Left lung (tissue), 4 donors: ENCODE measurements at regions not wholly inside any gene's neighbourhood (a gene's known extent, or its start where the extent isn't known, plus 50 kb on each side); places are given as distances from the start of the nearest gene placed in this dataset.
"Not testable (repeated sequence)": the region's sequence is repeated elsewhere in the genome, so short reads cannot be mapped to it uniquely, and the experiment has no call there.

Experiments
- ATAC-seq: fragments of 200-7000 bp; cut with Tn5 transposase; one replicate; pipeline ENCODE4 v1.9.1; 2020; ENCODE audit warnings: moderate library complexity
- DNase-seq, 4 donors: peaks; one replicate each; pipeline ENCODE4 v3.0.0-alpha.2; 2013 to 2020
- H3K27ac ChIP-seq, 2 donors: fragments of 200-600 bp; sonication (generic) in 1 of 2; one replicate each; pipeline versions ENCODE4 v1.5.0 to v1.8.0; 2020 to 2021
- H3K27me3 ChIP-seq, 2 donors: fragments of 200-600 bp; sonication (generic) in 1 of 2; one replicate each; pipeline versions ENCODE4 v1.5.0 to v1.8.0; 2020 to 2021
- H3K36me3 ChIP-seq, 2 donors: fragments of 200-600 bp; sonication (generic) in 1 of 2; one replicate each; pipeline versions ENCODE4 v1.5.0 to v1.8.0; 2020 to 2021
- H3K4me1 ChIP-seq, 2 donors: fragments of 200-600 bp; one replicate each; pipeline ENCODE4 v1.8.0; 2021
- H3K4me3 ChIP-seq, 2 donors: fragments of 200-600 bp; sonication (generic) in 1 of 2; one replicate each; pipeline versions ENCODE4 v1.5.0 to v1.8.0; 2020 to 2021; ENCODE audit warnings: mild to moderate bottlenecking in 1 of 2
- H3K9me3 ChIP-seq, 2 donors: fragments of 200-600 bp; sonication (generic) in 1 of 2; one replicate each; pipeline versions ENCODE4 v1.5.0 to v1.8.0; 2020 to 2021
- intact Hi-C, 2 donors: fragments of 100-400 bp; cut with DNase I; formaldehyde crosslinking; loops; one replicate each; pipeline versions ENCODE4 v1.11.2 to v1.14.2; 2022
- TF ChIP-seq, protein P1 (sequence below), 2 donors: fragments of 200-600 bp; sonication (generic) in 1 of 2; IDR thresholded peaks; one replicate each; pipeline versions ENCODE4 v1.5.0 to v1.8.0; 2021; ENCODE audit warnings: antibody characterized with exemption in 2 of 2
- donor health status: DM: no; HTN: yes; CAD: no.
- donor health status: DM: no; HTN: no; CAD: no.

DNA sequence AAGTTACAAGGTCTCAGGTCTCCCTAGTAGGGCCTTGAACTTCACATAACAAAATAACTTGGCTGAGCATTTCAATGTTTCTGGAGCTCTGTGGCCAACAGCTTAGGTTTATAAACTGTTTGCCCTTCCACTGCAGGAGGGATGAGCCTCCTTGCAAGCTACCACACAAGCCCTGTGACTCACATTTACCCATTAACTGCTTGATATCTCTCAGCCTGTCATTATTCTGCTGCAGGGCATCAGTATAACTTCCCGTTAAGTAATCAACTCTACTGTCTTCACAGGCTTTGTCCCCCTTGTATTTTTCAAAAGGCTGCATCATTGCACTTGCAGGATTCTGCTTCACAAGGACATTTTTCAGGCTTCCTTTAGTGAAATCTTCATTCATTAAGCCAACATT lies 151.7 kb upstream of the CXCL13 start:
- intact Hi-C loops, result no loop called here
- Histone ChIP-seq H3K9me3 (no peaks in the 10 kb centered on the region), H3K4me1 (no peaks in the 10 kb centered on the region), H3K36me3 (no peaks in the 10 kb centered on the region), H3K27me3 (no peaks in the 10 kb centered on the region), H3K4me3 (no peak overlapping the region), H3K27ac (no peak overlapping the region)
- TF ChIP-seq, protein P1, sequence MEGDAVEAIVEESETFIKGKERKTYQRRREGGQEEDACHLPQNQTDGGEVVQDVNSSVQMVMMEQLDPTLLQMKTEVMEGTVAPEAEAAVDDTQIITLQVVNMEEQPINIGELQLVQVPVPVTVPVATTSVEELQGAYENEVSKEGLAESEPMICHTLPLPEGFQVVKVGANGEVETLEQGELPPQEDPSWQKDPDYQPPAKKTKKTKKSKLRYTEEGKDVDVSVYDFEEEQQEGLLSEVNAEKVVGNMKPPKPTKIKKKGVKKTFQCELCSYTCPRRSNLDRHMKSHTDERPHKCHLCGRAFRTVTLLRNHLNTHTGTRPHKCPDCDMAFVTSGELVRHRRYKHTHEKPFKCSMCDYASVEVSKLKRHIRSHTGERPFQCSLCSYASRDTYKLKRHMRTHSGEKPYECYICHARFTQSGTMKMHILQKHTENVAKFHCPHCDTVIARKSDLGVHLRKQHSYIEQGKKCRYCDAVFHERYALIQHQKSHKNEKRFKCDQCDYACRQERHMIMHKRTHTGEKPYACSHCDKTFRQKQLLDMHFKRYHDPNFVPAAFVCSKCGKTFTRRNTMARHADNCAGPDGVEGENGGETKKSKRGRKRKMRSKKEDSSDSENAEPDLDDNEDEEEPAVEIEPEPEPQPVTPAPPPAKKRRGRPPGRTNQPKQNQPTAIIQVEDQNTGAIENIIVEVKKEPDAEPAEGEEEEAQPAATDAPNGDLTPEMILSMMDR (IDR thresholded peaks at IDR 0.05), result no peak
- no peak for ATAC-seq
- DNase-seq, result no peak

DNA sequence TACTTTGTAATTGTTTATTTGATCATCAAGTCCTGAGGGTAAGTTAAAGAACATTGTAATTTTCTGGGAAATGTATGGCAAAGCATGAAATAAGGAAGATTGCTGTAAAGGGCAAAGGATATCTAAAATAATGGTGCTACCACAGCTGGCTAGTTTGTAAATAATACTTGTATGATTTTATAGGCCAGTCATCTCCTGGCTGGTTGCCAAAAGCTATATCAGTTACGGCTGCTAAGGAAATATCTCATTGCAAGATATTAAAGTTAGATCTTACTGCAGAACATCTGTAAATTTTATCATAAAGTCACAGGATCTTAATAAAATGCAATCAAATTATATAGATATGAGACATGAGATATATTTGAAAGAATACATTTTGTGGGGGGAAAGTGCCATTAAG lies 150.8 kb upstream of the CXCL13 start:
- ATAC-seq (no peak), DNase-seq (no peak)
- no peaks in the 10 kb centered on the region for H3K4me1 ChIP-seq
- H3K27ac ChIP-seq, result no peak overlapping the region
- intact Hi-C loops, result no loop called here
- no peaks in the 10 kb centered on the region for H3K27me3 ChIP-seq
- H3K4me3 ChIP-seq, result no peak overlapping the region
- TF ChIP-seq, protein P1 (IDR thresholded peaks at IDR 0.05), result no peak
- H3K36me3 ChIP-seq, result no peaks in the 10 kb centered on the region
- no peaks in the 10 kb centered on the region for H3K9me3 ChIP-seq

DNA sequence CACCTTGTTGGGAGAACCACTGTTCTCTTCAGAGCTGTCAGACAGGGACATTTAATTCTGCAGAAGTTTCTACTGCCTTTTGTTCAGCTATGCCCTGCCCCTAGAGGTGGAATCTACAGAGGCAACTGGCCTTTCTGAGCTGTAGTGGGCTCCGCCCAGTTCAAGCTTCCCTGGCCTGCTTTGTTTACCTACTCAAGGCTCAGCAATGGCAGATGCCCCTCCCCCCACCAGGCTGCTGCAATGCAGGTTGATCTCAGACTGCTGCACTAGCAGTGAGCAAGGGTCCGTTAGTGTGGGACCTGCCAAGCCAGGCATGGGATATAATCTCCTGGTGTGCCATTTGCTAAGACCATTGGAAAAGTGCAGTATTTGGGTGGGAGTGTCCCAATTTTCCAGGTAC lies 141.5 kb upstream of the CXCL13 start:
- ATAC-seq, intact Hi-C loops: not testable (repeated sequence)

DNA sequence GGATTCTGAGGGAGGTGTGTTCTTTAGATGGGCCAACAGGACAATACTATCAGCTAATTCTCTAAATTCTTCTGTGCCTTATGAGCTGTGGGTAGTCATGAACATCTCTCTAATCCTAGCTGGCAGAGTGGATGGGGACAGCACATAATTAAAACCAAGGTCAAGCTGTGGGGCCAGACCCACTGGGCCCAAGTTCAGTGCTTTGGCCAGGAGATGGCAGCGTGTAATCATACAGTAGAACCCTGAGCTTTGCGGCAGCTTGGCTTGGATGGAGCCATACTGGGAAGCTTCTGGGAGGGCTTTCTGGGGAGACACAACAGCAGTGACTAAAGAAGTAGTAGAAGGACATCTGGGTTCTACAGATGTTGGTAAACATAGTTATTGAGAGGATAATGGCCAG lies 140.3 kb upstream of the CXCL13 start:
- intact Hi-C loops, result no loop called here
- Histone ChIP-seq H3K27me3 (no peaks in the 10 kb centered on the region), H3K36me3 (no peaks in the 10 kb centered on the region), H3K4me1 (no peaks in the 10 kb centered on the region), H3K9me3 (no peaks in the 10 kb centered on the region), H3K4me3 (no peak overlapping the region), H3K27ac (no peak overlapping the region)
- DNase-seq (no peak), ATAC-seq (peak; percentile 86)
- TF ChIP-seq, protein P1 (IDR thresholded peaks at IDR 0.05), result peak; percentile 44 to 46

More for the DNA sequence above, 141.5 kb upstream of the CXCL13 start:
- not testable (repeated sequence) for H3K9me3 ChIP-seq, H3K4me1 ChIP-seq, H3K36me3 ChIP-seq, H3K27me3 ChIP-seq, H3K4me3 ChIP-seq, DNase-seq, H3K27ac ChIP-seq

DNA sequence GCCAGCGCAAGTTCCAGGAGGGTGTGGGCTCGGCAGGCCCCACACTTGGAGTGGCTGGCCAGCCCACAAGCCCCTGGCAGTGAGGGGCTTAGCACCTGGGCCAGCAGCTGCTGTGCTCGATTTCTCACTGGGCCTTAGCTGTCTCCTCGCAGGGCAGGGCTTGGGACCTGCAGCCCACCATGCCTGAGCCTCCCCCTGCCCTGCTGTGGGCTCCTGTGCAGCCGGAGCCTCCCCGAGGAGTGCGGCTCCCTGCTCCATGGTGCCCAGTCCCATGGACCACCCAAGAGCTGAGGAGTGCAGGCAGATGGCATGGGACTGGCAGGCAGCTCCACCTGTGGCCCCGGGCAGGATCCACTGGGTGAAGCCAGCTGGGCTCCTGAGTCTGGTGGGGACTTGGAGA lies 139.2 kb upstream of the CXCL13 start:
- TF ChIP-seq, protein P1 (IDR thresholded peaks at IDR 0.05), result no peak
- intact Hi-C loops, result no loop called here
- H3K27ac ChIP-seq, result no peak overlapping the region

DNA sequence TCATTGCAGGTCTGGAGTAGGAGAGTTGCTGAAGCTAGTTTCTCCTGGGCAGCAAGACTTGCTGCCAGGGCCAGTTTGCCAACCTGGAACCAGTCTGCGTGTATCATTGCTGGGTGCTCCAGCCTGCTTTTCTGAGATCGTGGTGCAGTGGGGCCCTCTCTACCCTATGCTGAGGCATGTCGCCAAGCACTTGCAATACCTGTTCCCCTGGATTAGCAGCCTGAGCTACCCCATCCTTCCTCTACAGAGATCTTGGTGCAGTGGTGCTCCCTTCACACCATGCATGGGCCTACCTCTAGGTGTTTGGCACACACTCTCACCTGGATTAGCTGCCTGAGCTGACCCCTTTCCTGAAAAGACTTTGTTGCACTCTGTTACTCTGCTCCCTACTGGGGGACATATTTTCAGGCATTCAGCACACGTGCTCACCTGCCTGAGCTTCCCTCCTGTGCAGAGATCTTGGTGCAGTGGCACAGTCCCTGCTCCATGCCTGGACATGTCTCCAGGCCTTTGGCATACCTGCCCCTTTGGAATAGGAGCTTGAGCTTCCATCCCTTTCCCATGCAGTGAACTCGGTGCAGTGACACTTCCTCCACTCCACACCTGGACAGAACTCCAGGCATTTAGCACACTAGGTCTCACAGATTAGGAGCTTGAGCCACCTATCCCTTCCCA lies 133.7 kb upstream of the CXCL13 start:
- DNase-seq, result no peak
- Histone ChIP-seq H3K4me3 (no peak overlapping the region), H3K4me1 (no peaks in the 10 kb centered on the region), H3K27ac (no peak overlapping the region), H3K36me3 (no peaks in the 10 kb centered on the region), H3K9me3 (no peaks in the 10 kb centered on the region), H3K27me3 (no peaks in the 10 kb centered on the region)
- intact Hi-C loops, result loop anchor here in 1 of 2 donors (10.0 kb wide), 1 partner anchor 123 kb away; no protein-coding TSS in a partner anchor
- TF ChIP-seq, protein P1 (IDR thresholded peaks at IDR 0.05), result no peak
- no peak for ATAC-seq

More for the DNA sequence above, 139.2 kb upstream of the CXCL13 start:
- ATAC-seq, result no peak
- no peaks in the 10 kb centered on the region for H3K4me1 ChIP-seq
- no peak overlapping the region for H3K4me3 ChIP-seq
- H3K36me3 ChIP-seq, result no peaks in the 10 kb centered on the region
- no peaks in the 10 kb centered on the region for H3K27me3 ChIP-seq
- H3K9me3 ChIP-seq, result no peaks in the 10 kb centered on the region
- peak in 1 of 4 donors; percentile 50 for DNase-seq
